GM12892 (cell line): ENCODE measurements at regions not wholly inside any gene's neighbourhood (a gene's known extent, or its start where the extent isn't known, plus 50 kb on each side); places are given as distances from the start of the nearest gene placed in this dataset.
"Not testable (repeated sequence)": the region's sequence is repeated elsewhere in the genome, so short reads cannot be mapped to it uniquely, and the experiment has no call there.

Experiments used
- DNase-seq: peaks from one replicate; pipeline ENCODE4 v3.0.0; 2011; ENCODE audit not compliant: insufficient read length
- FAIRE-seq: peaks from 2 replicates; lab custom pipeline; 2011; peaks lifted over from hg19 to GRCh38; lab: Jason Lieb, UNC
- POLR2A ChIP-seq: IDR thresholded peaks from 2 replicates; pipeline ENCODE4 v1.6.1; 2011; ENCODE audit warnings: low read depth, low read length, control low read depth
- POLR2AphosphoS5 ChIP-seq: IDR thresholded peaks from 2 replicates; pipeline ENCODE4 v1.6.1; 2011; ENCODE audit warnings: low read depth, low read length, control low read depth
- TAF1 ChIP-seq: IDR thresholded peaks from 2 replicates; pipeline ENCODE4 v1.6.1; 2011; ENCODE audit warnings: low read depth, mild to moderate bottlenecking, control low read depth, low read length, borderline replicate concordance

- TF ChIP-seq TAF1 (no peak), POLR2AphosphoS5 (no peak), POLR2A (no peak)
- FAIRE-seq = no peak
- DNase-seq = no peak
These were observed 267.6 kb upstream of the MGAT5 start for GRCh38 chr2:133986081-133986837.

GRCh38 chr2:133986881-133987795, 266.7 kb upstream of the MGAT5 start:
- FAIRE-seq (no peak), DNase-seq (no peak)
- TF ChIP-seq TAF1 (no peak), POLR2A (no peak)

DNA sequence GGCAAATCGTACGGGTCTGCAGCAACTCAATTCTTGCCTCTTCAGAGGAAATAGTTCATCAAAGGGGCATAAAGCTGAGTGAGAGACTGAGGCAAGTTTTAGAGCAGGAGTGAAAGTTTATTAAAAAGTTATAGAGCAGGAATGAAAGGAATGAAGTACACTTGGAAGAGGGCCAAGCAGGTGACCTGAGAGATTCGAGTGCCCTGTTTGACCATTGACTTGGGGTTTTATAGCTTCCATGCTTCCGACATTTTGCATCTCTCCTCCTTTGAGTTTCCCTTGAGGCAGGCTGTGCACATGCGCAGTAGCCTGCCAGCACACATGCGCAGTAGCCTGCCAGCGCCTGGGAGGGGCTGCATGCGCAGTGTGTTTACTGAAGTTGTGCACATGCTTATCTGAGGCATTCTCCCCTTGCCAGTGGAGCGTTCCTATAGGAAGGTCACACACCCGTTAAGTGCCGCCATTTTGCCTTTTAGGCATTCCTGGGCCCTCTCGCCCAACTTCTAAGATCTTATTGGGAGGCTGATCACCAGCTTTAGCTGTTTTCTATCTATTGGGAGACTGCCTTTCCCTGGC, 265.5 kb upstream of the MGAT5 start:
- DNase-seq (no peak), FAIRE-seq (no peak)
- TF ChIP-seq POLR2AphosphoS5 (no peak), POLR2A (no peak), TAF1 (no peak)

DNA sequence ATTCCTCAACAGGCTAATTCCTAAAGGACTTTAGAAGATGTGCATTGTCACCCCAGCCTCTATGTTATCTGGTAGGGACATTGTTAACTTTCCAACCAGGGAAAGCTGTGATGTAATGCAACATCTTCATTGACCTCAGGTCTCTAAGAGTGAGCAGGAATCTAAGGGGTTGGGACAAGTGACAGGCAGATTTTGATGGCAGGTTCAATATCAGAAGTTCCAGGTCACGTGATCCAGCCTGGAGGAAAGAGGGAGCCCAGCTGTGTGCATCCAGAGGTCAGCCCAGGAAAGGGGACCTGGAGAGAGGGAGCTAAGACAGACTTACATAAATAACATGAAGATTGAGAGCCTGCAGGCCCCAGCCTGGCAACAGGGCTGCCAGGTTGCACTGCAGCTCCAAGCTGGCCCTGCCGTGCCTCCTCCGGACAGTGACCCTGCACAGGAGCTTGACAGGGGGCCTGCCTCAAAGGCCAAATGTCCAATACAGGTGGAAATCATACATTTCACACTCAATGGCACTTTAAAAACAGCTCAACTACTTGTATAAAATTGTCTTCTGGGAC, 262.2 kb upstream of the MGAT5 start:
- DNase-seq = no peak
- TF ChIP-seq TAF1 (no peak), POLR2A (no peak), POLR2AphosphoS5 (no peak)
- no peak for FAIRE-seq

- DNase-seq (no peak), FAIRE-seq (no peak)
- TF ChIP-seq TAF1 (no peak), POLR2AphosphoS5 (no peak), POLR2A (no peak)
These were observed 261.4 kb upstream of the MGAT5 start for GRCh38 chr2:133992454-133992853.

DNA sequence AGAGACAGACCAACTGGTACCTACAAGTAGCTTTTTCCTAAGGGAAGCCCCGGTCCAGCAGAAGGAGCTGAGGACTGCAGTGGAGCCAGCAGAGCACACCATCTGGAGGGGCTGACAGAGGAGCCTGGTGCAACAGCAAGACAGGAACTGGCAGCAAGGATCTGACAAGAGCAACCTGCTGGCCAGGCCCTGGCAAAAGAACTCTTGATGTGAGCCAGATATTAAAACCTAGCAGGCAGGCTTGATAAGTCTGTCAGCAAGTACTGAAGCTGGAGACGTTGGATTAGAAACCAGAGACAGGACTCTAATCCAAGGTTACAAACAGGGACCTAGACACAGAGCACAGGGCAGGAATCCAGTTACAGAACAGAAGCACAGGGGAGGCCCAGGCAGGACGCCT, 260.7 kb upstream of the MGAT5 start:
- no peak for DNase-seq
- TF ChIP-seq POLR2A = no peak
- FAIRE-seq = no peak

DNA sequence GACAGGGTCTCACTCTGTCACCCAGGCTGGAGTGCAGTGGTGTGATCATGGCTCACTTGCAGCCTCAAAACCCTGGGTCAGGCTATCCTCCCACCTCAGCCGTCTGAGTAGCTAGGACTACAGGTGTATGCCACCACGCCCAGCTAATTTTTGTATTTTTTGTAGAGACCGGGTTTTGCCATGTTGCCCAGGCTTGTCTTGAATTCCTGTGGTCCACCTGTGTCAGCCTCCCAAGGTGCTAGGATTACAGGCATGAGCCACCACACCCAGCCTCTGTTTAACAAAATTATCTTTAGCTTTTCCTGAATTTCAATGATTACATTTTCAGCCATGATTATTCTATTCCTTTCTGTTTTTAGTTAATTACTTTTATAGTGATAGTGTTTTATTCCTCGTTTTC, 255.1 kb upstream of the MGAT5 start:
- FAIRE-seq, DNase-seq: not testable (repeated sequence)

DNA sequence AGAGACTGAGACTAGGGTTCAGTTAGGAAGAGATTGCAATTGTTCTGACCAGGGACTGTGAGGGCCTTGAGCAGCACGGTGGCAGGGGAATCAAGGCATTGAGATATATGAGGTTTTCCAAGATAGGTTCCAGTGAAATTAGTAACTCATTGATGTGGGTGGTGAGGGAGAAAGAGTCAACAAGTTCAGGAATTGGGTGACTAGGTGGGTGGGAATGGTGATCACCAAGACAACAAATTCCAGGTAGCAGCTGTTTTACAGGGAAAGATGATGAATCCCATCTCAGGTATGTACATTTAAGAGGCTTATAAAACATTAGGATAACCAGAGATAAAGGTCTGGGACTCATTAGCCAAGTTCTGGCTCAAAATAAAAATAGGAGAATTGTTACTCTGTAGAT, 251.5 kb upstream of the MGAT5 start:
- TF ChIP-seq POLR2A = no peak
- TF ChIP-seq POLR2AphosphoS5 = no peak
- no peak for TF ChIP-seq TAF1
- no peak for FAIRE-seq
- DNase-seq = no peak

DNA sequence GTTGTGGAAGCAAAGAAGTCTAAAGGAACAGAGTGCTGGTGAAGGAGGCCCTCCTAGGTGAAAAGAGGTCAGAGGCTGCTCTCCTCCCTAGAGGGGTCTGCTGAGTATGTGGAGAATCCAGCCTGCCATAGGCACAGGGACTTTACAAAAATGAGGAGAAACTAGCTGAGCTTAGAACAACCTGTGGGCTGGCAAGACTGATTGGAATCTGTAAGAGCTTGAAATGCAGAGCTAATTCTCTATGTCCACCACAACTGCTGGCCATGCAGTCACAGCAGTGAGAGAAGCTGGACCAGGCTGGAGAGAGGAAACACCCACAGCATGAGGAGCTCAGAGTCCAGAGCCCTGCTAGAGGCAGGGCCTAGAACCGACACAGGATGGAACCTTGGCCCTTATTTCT, 251.0 kb upstream of the MGAT5 start:
- DNase-seq (no peak), FAIRE-seq (no peak)
- TF ChIP-seq POLR2A = no peak
- TF ChIP-seq POLR2AphosphoS5 = no peak
- TF ChIP-seq TAF1 = no peak

- no peak for FAIRE-seq
- no peak for DNase-seq
- TF ChIP-seq POLR2A (no peak), TAF1 (no peak), POLR2AphosphoS5 (no peak)
These were observed 249.4 kb upstream of the MGAT5 start for GRCh38 chr2:134004467-134004866.

GRCh38 chr2:134008837-134009236, 245.0 kb upstream of the MGAT5 start:
- TF ChIP-seq POLR2AphosphoS5 (no peak), POLR2A (no peak), TAF1 (no peak)
- no peak for FAIRE-seq
- DNase-seq = no peak

DNA sequence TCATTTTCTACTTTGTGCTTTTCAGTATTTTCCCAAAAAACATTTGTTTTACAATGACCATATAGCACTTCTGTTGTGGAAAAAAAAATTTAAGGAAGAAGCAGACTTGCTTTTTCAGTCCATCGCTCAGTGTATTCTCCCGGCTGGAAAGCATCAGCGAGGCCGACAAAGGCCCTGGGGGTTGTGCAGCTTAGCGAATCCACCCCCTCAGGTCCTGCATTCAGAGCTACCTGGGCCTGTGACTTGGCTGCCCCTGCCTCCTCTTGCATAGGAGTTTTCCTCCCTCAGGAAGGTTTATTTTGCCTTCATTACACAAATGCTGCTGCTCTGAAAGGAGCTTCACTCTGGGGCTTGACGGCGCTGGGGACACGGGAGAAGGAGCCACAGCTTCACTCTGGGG, 244.4 kb upstream of the MGAT5 start:
- no peak for FAIRE-seq
- TF ChIP-seq POLR2AphosphoS5 = no peak
- TF ChIP-seq TAF1 = no peak
- no peak for DNase-seq

- not testable (repeated sequence) for DNase-seq, FAIRE-seq
These were observed 244.0 kb upstream of the MGAT5 start for GRCh38 chr2:134009906-134010305.
